NB4 (cell line): ENCODE measurements at regions not wholly inside any gene's neighbourhood (a gene's known extent, or its start where the extent isn't known, plus 50 kb on each side); places are given as distances from the start of the nearest gene placed in this dataset.

Experiments used
- DNase-seq: peaks from one replicate; pipeline ENCODE4 v3.0.0; 2010; ENCODE audit warnings: low read depth
- H3K4me3 ChIP-seq: one replicate; pipeline ENCODE4 v1.5.1; 2011; ENCODE audit warnings: mild to moderate bottlenecking, low read depth, low read length, moderate library complexity
- CTCF ChIP-seq: IDR thresholded peaks from one replicate; pipeline ENCODE4 v1.5.1; 2012; ENCODE audit warnings: low read depth, low read length
- MYC ChIP-seq: IDR thresholded peaks from 2 replicates; pipeline ENCODE4 v1.6.1; 2011; ENCODE audit warnings: low read depth, low read length
- POLR2A ChIP-seq: IDR thresholded peaks from 2 replicates; pipeline ENCODE4 v1.6.1; 2011; ENCODE audit warnings: mild to moderate bottlenecking; ENCODE audit not compliant: insufficient read length; ENCODE audit errors: extremely low read depth
- TF ChIP-seq, protein P1 (sequence below): IDR thresholded peaks from 2 replicates; pipeline ENCODE4 v1.6.1; 2011; ENCODE audit warnings: low read depth, low read length

DNA sequence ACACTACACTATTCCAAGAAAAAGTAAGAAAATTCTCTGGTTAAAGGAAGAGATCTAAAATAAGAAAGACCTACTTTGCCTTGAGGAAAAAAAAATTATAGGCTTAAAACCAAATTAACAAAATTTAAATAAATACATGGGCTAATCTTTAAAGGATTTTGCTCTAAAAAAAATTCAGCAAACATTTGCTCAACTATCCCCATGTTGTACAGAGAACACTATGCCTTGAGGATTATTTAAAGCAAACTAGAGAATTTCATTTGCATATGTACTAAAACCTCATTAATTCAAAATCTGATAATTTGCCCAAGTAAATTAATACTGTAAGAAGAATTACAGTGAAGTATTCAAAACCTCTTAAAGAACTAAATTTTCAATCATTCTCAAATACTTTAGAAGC is 71.6 kb upstream of the KCNIP4 start:
- H3K4me3 ChIP-seq, result no peak overlapping the region
- no peak for DNase-seq
- TF ChIP-seq CTCF (no peak), POLR2A (no peak), MYC (no peak)
- TF ChIP-seq, protein P1, sequence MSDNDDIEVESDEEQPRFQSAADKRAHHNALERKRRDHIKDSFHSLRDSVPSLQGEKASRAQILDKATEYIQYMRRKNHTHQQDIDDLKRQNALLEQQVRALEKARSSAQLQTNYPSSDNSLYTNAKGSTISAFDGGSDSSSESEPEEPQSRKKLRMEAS, result no peak

DNA sequence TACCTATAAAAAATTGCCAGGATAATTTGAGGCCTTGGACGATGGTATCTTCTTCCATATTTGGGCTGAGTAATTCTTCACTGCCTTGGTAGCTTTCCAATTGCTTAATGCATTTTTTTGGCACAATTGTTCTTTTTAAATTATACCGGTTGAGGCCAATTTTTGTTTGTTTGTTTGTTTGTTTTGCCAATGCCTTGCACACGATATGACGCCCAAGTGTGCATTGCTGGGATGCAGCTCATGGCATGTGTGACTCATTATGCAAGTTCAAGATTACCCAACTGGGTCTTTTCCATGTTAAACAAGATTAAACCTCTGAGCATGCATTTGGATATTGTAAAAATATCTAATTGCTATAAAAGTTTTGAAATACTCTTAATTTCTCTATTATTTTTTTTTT is 71.1 kb upstream of the KCNIP4 start:
- no peak for DNase-seq
- no peak overlapping the region for H3K4me3 ChIP-seq
- TF ChIP-seq POLR2A (no peak), MYC (no peak)

DNA sequence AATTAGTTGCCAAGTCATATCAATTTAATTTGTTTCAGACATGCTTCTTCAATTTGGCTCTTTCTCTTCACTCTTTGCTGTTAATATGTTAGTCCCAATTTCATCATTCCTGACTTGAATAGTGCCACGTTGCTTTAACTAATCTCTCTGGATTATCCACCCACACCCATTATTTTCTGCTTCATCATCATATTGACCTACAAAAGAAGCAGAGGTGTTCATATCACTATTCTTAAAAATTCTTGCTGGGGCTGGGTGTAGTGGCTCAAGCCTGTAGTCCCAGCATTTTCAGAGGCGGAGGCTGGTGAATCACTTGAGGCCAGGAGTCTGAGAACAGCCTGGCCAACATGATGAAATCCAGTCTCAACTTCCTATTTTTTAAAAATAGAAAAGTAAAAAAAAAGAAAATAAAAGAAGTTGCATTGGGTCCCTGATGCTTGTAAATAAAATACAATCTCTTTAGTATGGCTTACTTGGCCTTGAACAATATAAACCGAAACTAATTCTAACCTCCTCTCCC is 65.7 kb upstream of the KCNIP4 start:
- no peak for TF ChIP-seq CTCF
- TF ChIP-seq POLR2A, result no peak
- no peak for TF ChIP-seq MYC
- TF ChIP-seq, protein P1, result no peak
- no peak overlapping the region for H3K4me3 ChIP-seq
- DNase-seq, result peak; percentile 52

DNA sequence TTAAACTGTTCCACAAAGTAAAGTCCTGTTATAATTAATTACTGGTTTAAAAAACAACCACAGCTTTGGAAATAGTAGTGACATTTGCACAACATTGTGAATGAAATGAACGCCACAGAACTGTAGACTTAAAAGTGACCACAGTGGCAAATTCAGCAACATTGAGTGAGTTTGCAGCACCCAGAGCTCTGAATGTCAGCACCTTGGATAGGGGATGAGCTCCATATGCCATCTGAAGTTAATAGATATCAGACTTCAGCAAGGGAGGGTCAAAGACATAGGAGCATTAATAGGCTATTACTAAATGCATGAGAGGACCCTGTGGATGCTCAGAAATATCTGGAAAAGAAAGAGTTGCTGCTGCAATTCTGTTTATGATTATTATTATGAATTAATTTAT is 55.3 kb upstream of the KCNIP4 start:
- H3K4me3 ChIP-seq, result no peak overlapping the region
- TF ChIP-seq POLR2A, result no peak
- no peak for TF ChIP-seq CTCF
- TF ChIP-seq MYC, result no peak
- TF ChIP-seq, protein P1, result no peak
- DNase-seq, result peak; percentile 6
